ENCODE measurements at regions not wholly inside any gene's neighbourhood (a gene's known extent, or its start where the extent isn't known, plus 50 kb on each side); places are given as distances from the start of the nearest gene placed in this dataset.

- DNase-seq, result no peak
Measured at GRCh38 chr11:13874597-13874996, 87.9 kb upstream of the SPON1 start.

GRCh38 chr11:13875643-13876042 lies 86.9 kb upstream of the SPON1 start:
- DNase-seq, result no peak

GRCh38 chr11:13876423-13876822 lies 86.1 kb upstream of the SPON1 start:
- DNase-seq, result no peak

DNA sequence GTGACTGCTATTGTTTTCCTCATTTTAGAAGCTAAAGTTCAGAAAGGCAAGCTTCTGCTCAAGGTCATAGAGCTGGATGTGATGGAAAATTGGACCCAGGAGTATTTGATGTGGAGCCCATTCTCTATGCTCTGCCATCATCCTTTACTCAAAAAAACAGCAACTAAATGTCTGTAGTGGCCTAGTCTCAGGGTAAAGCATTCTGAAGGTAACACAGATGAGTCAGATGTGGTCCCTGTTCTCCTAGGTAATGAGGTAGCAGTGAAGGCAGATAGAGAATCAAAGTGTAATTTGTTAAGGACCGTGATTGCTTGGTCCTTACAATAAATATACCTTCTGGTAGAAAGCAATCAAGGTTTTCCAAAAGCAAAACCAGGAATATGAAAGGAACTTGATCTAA lies 84.4 kb upstream of the SPON1 start:
- no peak for DNase-seq

- no peak for DNase-seq
Measured at GRCh38 chr11:13880634-13881033, 81.9 kb upstream of the SPON1 start.

GRCh38 chr11:13881226-13881905 lies 81.2 kb upstream of the SPON1 start:
- DNase-seq, result no peak

DNA sequence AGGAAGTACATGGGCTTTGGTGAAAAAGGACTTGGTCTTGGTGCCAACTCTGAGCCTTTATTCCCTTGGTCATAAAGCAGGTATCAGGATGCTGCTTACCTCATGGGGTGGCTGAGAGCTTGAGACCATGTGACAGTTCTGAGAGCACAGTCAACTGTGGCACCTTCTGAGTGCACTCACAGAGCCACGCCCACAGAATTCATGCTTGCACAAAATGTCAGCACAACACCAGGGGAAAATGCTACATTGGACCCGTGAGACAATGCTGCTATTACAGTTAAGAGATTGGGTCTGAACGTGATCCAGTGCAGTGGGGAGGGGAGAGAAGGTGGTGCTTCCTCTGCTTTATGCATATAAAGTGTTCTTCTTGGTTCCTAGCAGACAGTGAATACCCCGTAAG lies 79.5 kb upstream of the SPON1 start:
- no peak for DNase-seq

GRCh38 chr11:13883589-13883988 lies 78.9 kb upstream of the SPON1 start:
- DNase-seq, result no peak

- DNase-seq, result no peak
Measured at GRCh38 chr11:13884158-13884799, 78.2 kb upstream of the SPON1 start.

DNA sequence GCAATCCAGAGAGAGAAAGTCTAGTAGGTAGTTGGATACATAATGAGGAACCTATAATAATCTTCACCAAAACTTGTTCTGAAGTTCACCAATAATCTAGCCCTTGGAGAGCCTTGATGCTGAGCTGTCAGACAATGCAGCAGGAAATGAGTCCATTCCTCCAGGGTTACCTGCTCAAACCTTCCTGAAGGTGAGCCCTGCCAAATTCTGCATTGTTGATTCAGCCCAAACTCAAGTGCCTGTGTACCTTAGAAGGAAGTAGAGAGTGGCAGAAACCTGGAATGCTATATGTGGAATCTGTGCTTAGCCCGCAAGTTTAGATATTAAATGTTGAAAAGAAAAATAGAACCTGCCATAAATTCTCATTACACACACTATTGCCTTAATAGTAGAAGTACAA lies 77.4 kb upstream of the SPON1 start:
- DNase-seq, result no peak

DNA sequence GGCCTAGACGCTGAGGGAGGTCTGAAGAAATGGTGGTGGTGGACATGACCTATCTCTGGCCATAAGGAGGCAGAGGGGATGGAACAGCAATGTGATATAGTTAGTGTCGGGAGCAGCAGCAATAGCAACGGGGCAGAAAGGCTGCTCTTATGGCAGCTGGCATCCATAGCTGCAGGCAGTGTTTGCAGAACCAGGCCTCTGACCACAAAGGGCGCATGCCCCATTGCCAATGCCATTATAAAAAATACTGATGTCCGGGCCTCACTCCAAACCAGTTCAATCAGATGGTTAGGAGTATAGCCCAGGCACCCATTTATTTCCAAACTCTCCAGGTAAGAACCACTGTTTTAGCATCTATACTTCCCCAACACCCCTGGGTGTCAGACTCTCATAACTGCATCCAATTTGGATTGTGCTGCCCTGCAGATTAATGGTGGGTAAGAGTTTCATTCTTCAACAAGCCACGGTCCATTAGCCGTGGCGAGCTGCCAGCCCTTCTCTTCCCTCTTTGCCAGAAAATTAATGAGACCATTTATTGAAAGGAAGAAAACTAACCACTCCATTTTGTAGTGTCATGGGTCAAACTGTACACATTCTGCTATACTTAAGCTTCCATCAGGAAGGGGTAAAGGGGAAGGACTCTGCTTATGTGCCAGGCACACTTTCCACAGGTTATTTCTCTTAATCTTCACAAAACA lies 72.8 kb upstream of the SPON1 start:
- DNase-seq, result no peak

DNA sequence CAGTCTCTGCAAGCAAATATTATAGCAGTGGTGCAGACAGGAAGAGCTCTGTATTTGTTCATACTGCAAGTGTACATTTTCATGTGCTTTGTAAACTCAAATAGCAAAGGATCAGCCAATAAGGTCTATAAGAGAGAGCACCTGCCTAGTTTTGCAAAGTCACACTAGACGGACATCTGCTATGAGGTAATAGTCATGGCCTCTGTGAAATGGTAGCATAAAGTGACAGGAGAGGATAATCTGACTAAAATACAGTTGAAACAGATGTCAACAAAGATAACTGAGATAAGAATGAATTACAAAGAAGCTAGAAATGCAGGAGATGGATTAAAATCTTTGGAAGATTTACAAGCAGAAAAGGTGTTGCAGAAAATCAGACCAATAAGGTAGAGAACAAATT lies 70.6 kb upstream of the SPON1 start:
- no peak for DNase-seq

- no peak for DNase-seq
Measured at GRCh38 chr11:13896175-13896980, 66.1 kb upstream of the SPON1 start.

DNA sequence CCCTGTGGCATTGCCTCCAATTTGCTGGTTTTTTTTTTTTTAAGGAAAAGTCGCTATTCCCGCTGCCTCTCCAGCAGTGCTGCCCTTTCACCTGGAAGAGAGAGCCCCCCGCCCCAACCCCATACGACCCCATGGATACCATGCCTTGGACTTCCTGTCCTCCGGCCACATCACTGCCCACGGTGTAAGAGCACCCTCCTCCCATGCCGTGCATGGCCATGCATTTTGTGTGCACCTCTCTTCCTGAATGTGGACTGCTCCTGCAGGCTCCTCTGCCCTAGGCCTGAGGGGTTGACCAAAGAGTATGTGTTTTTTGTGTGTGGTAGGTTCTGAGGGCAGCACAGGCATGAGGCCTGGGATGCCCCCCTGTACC lies 65.6 kb upstream of the SPON1 start:
- DNase-seq, result no peak

GRCh38 chr11:13897646-13898276 lies 64.8 kb upstream of the SPON1 start:
- no peak for DNase-seq

DNA sequence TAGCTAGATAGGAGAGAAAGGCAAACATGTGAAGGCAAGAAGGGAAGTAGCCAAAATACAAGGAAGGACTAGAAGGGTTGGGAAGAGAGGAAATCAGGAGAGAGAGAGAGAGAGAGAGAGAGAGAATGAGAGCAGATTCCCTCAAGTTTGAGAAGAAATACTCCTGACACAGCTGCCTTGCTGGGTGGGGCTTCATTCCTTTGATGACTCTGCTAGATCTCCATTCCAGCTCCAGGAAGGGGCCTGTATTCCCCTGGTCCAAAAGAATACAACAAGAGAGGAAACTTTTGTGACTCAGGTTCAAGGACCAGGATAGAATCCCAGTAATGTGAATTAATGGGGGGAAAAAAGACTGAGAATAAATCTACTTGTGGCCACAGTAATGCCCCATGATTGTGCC lies 62.9 kb upstream of the SPON1 start:
- no peak for DNase-seq

DNA sequence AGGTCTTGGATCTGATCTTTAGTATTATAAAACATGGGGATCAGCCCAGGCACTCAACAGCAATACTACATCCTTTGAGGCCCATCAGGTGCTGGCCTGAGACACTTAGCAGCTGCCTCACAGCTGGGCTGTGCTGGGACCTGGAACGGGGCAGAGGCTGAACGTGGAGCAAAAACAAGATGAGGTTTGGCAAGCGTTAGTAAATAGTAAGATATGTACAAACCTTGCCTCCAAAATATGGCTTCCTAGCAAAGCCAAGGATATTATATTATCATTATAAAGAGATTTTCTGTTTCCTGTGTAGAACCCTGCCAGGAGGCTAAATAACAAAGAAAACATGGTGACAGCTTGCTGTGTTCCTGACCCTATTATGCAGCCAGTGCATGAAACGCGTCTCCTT lies 60.0 kb upstream of the SPON1 start:
- no peak for DNase-seq

DNA sequence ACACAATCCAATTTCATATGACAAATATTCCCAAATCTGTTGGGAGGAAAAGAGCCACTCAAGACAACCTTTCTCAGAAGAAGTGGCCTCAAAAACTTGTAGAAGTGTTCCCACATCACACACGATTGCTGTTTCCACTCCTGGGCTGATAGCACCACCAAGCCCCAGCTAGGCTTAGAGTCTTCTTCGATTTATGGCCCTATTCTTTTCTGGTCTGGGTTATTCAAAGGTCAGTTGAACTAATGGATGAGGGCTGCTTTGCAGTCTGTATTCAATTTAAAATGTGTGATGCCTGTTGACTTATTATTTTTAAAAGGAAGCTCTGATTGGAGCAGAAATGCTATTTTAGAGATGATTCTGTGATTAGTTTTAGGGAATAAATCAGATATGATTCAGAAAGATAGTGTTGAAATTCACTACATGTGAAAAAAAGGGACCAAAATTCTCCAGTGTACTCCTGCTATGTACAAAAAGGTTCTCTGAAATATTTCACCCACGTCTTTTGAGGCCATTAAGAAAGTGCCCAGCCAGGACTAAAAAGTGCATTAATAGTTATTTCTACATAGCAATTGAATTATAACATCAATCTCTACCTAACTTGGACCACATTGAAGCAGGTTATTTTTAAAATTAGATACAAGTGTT lies 57.3 kb upstream of the SPON1 start:
- DNase-seq, result no peak

DNA sequence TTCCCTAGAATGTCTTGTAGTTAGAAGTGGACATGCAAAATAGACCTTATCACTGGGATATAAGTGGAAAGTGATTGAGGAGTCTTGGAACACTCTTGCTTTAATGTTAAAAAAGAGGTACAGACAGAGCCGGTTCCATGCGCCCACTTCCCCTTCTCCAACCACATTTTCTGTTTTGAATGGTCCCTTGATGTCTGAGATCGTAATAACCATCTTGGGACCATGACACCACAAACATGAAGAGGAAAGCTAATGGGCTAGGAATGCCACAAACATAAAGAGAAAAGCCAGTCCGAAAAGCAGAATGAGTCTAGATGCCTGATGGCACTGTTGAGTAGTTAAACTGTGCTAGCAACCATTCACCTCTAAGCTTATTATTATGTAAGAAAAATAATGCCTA lies 54.8 kb upstream of the SPON1 start:
- no peak for DNase-seq

DNA sequence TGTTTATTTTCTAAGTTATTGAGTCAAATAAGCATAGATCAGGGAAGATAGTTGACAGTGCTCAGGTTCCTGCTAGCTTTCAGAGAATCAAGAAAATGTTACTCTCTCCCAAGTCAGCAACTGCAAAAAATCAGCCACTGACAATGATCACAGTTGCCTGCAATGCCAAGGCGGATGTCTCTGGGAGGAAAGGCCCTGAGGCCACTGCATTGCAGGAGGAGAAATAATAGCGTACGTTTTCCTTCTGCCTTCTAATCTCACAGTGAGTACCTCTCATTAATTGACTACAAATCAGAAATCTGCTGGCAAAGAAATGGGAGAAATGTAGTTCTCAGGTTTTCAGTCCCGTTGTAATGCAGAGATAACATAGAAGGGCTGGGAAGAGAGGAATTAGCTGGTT lies 54.0 kb upstream of the SPON1 start:
- DNase-seq, result no peak

Measured in SW 1271 (cell line).